Occipital lobe (tissue), 1 donor: ENCODE measurements at regions not wholly inside any gene's neighbourhood (a gene's known extent, or its start where the extent isn't known, plus 50 kb on each side); places are given as distances from the start of the nearest gene placed in this dataset.

ENCODE experiments used
- DNase-seq: peaks from one replicate; lab custom pipeline; 2025; lab: John Stamatoyannopoulos, UW

GRCh38 chr10:21327289-21327993, 198.0 kb downstream of the SKIDA1 start:
- DNase-seq = no peak

- no peak for DNase-seq
Measured at GRCh38 chr10:21326594-21327288, 198.7 kb downstream of the SKIDA1 start.

GRCh38 chr10:21318540-21319167, 206.8 kb downstream of the SKIDA1 start:
- DNase-seq = no peak

GRCh38 chr10:21317902-21318301, 207.6 kb downstream of the SKIDA1 start:
- no peak for DNase-seq

- DNase-seq = peak; percentile 21
Measured at GRCh38 chr10:21315645-21316220, 209.7 kb downstream of the SKIDA1 start.

- no peak for DNase-seq
Measured at GRCh38 chr10:21314906-21315644, 210.4 kb downstream of the SKIDA1 start.

GRCh38 chr10:21314111-21314626, 211.3 kb downstream of the SKIDA1 start:
- DNase-seq = no peak

GRCh38 chr10:21313691-21314090, 211.8 kb downstream of the SKIDA1 start:
- DNase-seq = no peak

GRCh38 chr10:21311426-21311825, 214.1 kb downstream of the SKIDA1 start:
- no peak for DNase-seq

- DNase-seq = no peak
Measured at GRCh38 chr10:21309427-21309826, 216.1 kb downstream of the SKIDA1 start.

- no peak for DNase-seq
Measured at GRCh38 chr10:21308946-21309345, 216.5 kb downstream of the SKIDA1 start.

- no peak for DNase-seq
Measured at GRCh38 chr10:21308018-21308417, 217.5 kb downstream of the SKIDA1 start.

GRCh38 chr10:21304608-21305007, 220.9 kb downstream of the SKIDA1 start:
- DNase-seq = no peak

- DNase-seq = no peak
Measured at GRCh38 chr10:21304198-21304597, 221.3 kb downstream of the SKIDA1 start.

GRCh38 chr10:21300551-21300950, 224.9 kb downstream of the SKIDA1 start:
- no peak for DNase-seq

- no peak for DNase-seq
Measured at GRCh38 chr10:21299330-21299729, 226.2 kb downstream of the SKIDA1 start.

GRCh38 chr10:21298701-21299100, 226.8 kb downstream of the SKIDA1 start:
- DNase-seq = no peak

GRCh38 chr10:21297603-21298383, 227.7 kb downstream of the SKIDA1 start:
- DNase-seq = no peak

- no peak for DNase-seq
Measured at GRCh38 chr10:21296575-21297355, 228.7 kb downstream of the SKIDA1 start.
